ENCODE measurements at regions not wholly inside any gene's neighbourhood (a gene's known extent, or its start where the extent isn't known, plus 50 kb on each side); places are given as distances from the start of the nearest gene placed in this dataset.

GRCh38 chr4:20095805-20096541 lies 155.7 kb upstream of the SLIT2 start:
- no peaks in the 10 kb centered on the region for H3K27me3 ChIP-seq (replicated peaks in 1 of 2; ENCODE audit: control insufficient read depth in 2 of 2, insufficient read depth in 2 of 2, low read length in 1 of 2)
- ATAC-seq (no peak), DNase-seq (ENCODE audit: low read depth, low spot score) (no peak), FAIRE-seq (no peak)
- no peak for TF ChIP-seq NFXL1 (IDR thresholded peaks at IDR 0.05; ENCODE audit: borderline replicate concordance)
- no peak for TF ChIP-seq NFIC (IDR thresholded peaks at IDR 0.05; ENCODE audit: low read depth, low read length)
- no peak for TF ChIP-seq FOXM1 (IDR thresholded peaks at IDR 0.05; ENCODE audit: low read depth, low read length)
- TF ChIP-seq ZBTB33 (IDR thresholded peaks at IDR 0.05): no peak
- no peak for TF ChIP-seq MEF2A (IDR thresholded peaks at IDR 0.05; ENCODE audit: insufficient read depth, low read depth, low read length)
- no peak for TF ChIP-seq SIX5 (IDR thresholded peaks at IDR 0.05; ENCODE audit: low read depth, low read length, severe bottlenecking)
- no peak for TF ChIP-seq TAF1 (IDR thresholded peaks at IDR 0.05; ENCODE audit: borderline replicate concordance, low read depth, low read length)
- no peak for TF ChIP-seq RB1 (IDR thresholded peaks at IDR 0.05; ENCODE audit: borderline replicate concordance)
- TF ChIP-seq ESRRA (IDR thresholded peaks at IDR 0.05; ENCODE audit: low read length): no peak
- no peak for TF ChIP-seq HDGF (IDR thresholded peaks at IDR 0.05)
- no peak for TF ChIP-seq WRNIP1 (IDR thresholded peaks at IDR 0.05; ENCODE audit: borderline replicate concordance, low read depth, low read length)
- TF ChIP-seq EP300 (IDR thresholded peaks at IDR 0.05; ENCODE audit: borderline replicate concordance in 1 of 2, control insufficient read depth in 1 of 2, low read depth in 2 of 2, low read length in 2 of 2): no peak
- TF ChIP-seq NFYA (IDR thresholded peaks at IDR 0.05; ENCODE audit: borderline replicate concordance, low read depth, low read length): no peak
- no peak for TF ChIP-seq ATF3 (IDR thresholded peaks at IDR 0.05; ENCODE audit: borderline replicate concordance, extremely low read depth, low read depth, low read length)
- no peak for TF ChIP-seq SUPT20H (IDR thresholded peaks at IDR 0.05; ENCODE audit: borderline replicate concordance, control insufficient read depth, low read depth, low read length)
- TF ChIP-seq REST (IDR thresholded peaks at IDR 0.05; ENCODE audit: low read depth, low read length): no peak
- H3K4me3 ChIP-seq: no peak overlapping the region
- in situ Hi-C loops (cut with MboI) (no loop called here), intact Hi-C loops (cut with micrococcal nuclease; ENCODE audit: unreplicated experiment) (no loop called here)
- H3K27ac ChIP-seq (ENCODE audit: control insufficient read depth, insufficient read depth): no peak overlapping the region
- SMC1A ChIA-PET (ENCODE audit: uncharacterized antibody, unreplicated experiment): no interaction called here
- H3K9ac ChIP-seq (ENCODE audit: control insufficient read depth, insufficient read depth, low read length): no peak overlapping the region
- H3K36me3 ChIP-seq (ENCODE audit: control insufficient read depth in 2 of 2, insufficient read depth in 2 of 2, low read length in 1 of 2): no peaks in the 10 kb centered on the region
- H3K4me2 ChIP-seq (ENCODE audit: control insufficient read depth, insufficient read depth): no peak overlapping the region
- H3K4me1 ChIP-seq (ENCODE audit: control insufficient read depth, insufficient read depth, low read length): no peaks in the 10 kb centered on the region
- no peaks in the 10 kb centered on the region for H4K20me1 ChIP-seq (ENCODE audit: control insufficient read depth, insufficient read depth)
- BruUV-seq (replicated peaks): no TSS peak
- RAD21 ChIA-PET (ENCODE audit: unreplicated experiment): no interaction called here
- POLR2A ChIA-PET: no interaction called here
- CTCF ChIA-PET: no interaction called here
- no peaks in the 10 kb centered on the region for H3K9me3 ChIP-seq (replicated peaks; ENCODE audit: control insufficient read depth, insufficient read depth, low read length)
- WGBS (ENCODE audit: insufficient coverage, insufficient replicate concordance, low lambda C conversion rate, missing lambda C conversion rate): 10% methylated on average over 4 of the region's 4 CpGs
- no peaks in the 10 kb centered on the region for H3K79me2 ChIP-seq (ENCODE audit: control insufficient read depth, insufficient read depth, low read length)
- H2AFZ ChIP-seq (ENCODE audit: control insufficient read depth, low read depth, low read length): no peak overlapping the region

Data from GM12878 (cell line).